GM12864 (cell line): ENCODE measurements at regions not wholly inside any gene's neighbourhood (a gene's known extent, or its start where the extent isn't known, plus 50 kb on each side); places are given as distances from the start of the nearest gene placed in this dataset.
"Not testable (repeated sequence)": the region's sequence is repeated elsewhere in the genome, so short reads cannot be mapped to it uniquely, and the experiment has no call there.

Experiments used
- DNase-seq: peaks from one replicate; pipeline ENCODE4 v3.0.0-alpha.2; 2011; ENCODE audit warnings: low read depth
- H3K4me3 ChIP-seq: 2 replicates; pipeline ENCODE4 v1.5.1; 2011; ENCODE audit warnings: mild to moderate bottlenecking, low read depth, low read length, control low read depth
- CTCF ChIP-seq: IDR thresholded peaks from 2 replicates; pipeline ENCODE4 v1.5.1; 2011; ENCODE audit warnings: low read depth, mild to moderate bottlenecking, moderate library complexity, low read length, control low read depth, inconsistent platforms; ENCODE audit errors: missing control alignments

- TF ChIP-seq CTCF: no peak
- no peak for DNase-seq
- H3K4me3 ChIP-seq: no peak overlapping the region
These were observed 259.4 kb downstream of the GJA1 start for GRCh38 chr6:121694801-121695251.

DNA sequence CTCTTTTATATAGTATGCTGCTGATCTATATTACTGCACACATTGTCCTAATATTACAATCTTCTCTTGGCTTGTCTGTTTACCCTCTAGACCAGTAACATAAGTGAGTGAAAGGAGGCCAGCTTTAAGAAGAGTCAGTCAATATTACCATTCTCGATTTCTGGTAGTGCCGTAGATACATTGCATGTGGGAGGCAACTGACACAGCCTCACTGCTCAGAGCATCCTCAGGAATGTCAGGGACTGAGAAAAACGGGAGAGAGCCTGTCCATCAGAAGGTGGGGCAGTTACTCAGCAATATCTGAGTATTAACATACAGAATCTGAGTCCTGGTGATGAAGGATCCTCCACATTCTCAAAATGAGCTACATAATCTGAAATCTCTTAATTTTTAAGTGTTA is 259.9 kb downstream of the GJA1 start:
- TF ChIP-seq CTCF: no peak

GRCh38 chr6:121697921-121698320 is 262.5 kb downstream of the GJA1 start:
- no peak for DNase-seq
- no peak overlapping the region for H3K4me3 ChIP-seq
- no peak for TF ChIP-seq CTCF

More for the DNA sequence above, 259.9 kb downstream of the GJA1 start:
- DNase-seq: no peak
- no peak overlapping the region for H3K4me3 ChIP-seq

DNA sequence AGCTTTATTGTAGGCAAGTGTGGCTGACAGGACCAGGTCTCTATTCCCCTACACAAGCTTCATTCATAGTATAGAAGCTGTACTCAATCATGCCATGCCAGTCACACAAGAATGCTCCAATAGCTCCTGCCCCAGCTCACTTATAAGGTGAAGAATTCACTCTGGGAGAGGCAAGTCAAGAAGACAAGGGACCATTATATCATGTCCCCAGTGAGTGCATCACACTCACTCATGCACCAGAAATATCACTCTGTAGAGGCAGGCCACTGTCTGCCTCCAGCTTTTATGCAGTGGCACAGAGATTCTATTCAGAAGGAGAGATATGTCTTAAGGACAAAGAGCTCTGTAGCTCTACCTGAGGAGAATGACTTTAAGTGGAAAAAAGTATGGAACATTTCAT is 263.2 kb downstream of the GJA1 start:
- H3K4me3 ChIP-seq: no peak overlapping the region
- TF ChIP-seq CTCF: no peak
- no peak for DNase-seq

DNA sequence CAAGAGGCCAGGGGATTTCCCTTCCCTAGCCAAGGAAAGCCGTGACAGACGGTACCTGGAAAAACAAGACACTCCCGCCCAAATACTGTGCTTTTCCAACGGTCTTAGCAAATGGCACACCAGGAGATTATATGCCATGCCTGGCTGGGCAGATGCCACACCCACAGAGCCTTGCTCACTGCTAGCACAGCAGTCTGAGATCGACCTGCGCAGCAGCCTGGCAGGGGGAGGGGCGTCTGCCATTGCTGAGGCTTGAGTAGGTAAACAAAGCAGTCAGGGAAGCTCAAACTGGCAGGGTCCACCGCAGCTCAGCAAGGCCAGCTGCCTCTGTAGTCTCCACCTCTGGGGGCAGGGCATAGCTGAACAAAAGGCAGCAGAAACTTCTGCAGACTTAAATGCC is 267.7 kb downstream of the GJA1 start:
- DNase-seq, H3K4me3 ChIP-seq: not testable (repeated sequence)

GRCh38 chr6:121711472-121711871 is 276.0 kb downstream of the GJA1 start:
- no peak for DNase-seq
- H3K4me3 ChIP-seq: no peak overlapping the region
- TF ChIP-seq CTCF: no peak

GRCh38 chr6:121717686-121718085 is 282.2 kb downstream of the GJA1 start:
- TF ChIP-seq CTCF: no peak
- no peak overlapping the region for H3K4me3 ChIP-seq
- DNase-seq: no peak

GRCh38 chr6:121720867-121721266 is 285.4 kb downstream of the GJA1 start:
- not testable (repeated sequence) for H3K4me3 ChIP-seq, DNase-seq
